ENCODE measurements at regions not wholly inside any gene's neighbourhood (a gene's known extent, or its start where the extent isn't known, plus 50 kb on each side); places are given as distances from the start of the nearest gene placed in this dataset.

- TF ChIP-seq CTCF (conservative IDR thresholded peaks at IDR 0.05; ENCODE audit: low read length) (no peak), EZH2phosphoT487 (IDR thresholded peaks at IDR 0.05; ENCODE audit: borderline replicate concordance, low read depth, low read length) (no peak)
Observed at GRCh38 chr18:41752826-41753225, 202.2 kb upstream of the PIK3C3 start.
